Activated CD4-positive, alpha-beta T cell treated with anti-CD3 and anti-CD28 coated beads, Interleukin-2, amount 10 ng/mL, durations not matched to agents 24 days and 14 days (primary cell): ENCODE measurements at regions not wholly inside any gene's neighbourhood (a gene's known extent, or its start where the extent isn't known, plus 50 kb on each side); places are given as distances from the start of the nearest gene placed in this dataset.
"Not testable (repeated sequence)": the region's sequence is repeated elsewhere in the genome, so short reads cannot be mapped to it uniquely, and the experiment has no call there.

Experiments
- DNase-seq: peaks from one replicate; pipeline ENCODE4 v3.0.0; 2022
- H3K27ac Mint-ChIP-seq: one replicate; pipeline ENCODE4 v1.8.0; 2022; ENCODE audit warnings: mild to moderate bottlenecking, mixed read lengths
- H3K27me3 Mint-ChIP-seq: one replicate; pipeline ENCODE4 v1.8.0; 2022; ENCODE audit warnings: mixed read lengths
- H3K36me3 Mint-ChIP-seq: one replicate; pipeline ENCODE4 v1.8.0; 2022; ENCODE audit warnings: low read depth, mild to moderate bottlenecking, mixed read lengths
- H3K4me1 Mint-ChIP-seq: one replicate; pipeline ENCODE4 v1.8.0; 2021; ENCODE audit warnings: mixed read lengths
- H3K4me3 Mint-ChIP-seq: one replicate; pipeline ENCODE4 v1.8.0; 2022; ENCODE audit warnings: mild to moderate bottlenecking, moderate library complexity, mixed read lengths
- H3K9me3 Mint-ChIP-seq: one replicate; pipeline ENCODE4 v1.8.0; 2021; ENCODE audit warnings: mixed read lengths
- intact Hi-C: fragments of 100-400 bp; cut with micrococcal nuclease; formaldehyde crosslinking; loops from one replicate; pipeline ENCODE4 v1.15.1; 2023

DNA sequence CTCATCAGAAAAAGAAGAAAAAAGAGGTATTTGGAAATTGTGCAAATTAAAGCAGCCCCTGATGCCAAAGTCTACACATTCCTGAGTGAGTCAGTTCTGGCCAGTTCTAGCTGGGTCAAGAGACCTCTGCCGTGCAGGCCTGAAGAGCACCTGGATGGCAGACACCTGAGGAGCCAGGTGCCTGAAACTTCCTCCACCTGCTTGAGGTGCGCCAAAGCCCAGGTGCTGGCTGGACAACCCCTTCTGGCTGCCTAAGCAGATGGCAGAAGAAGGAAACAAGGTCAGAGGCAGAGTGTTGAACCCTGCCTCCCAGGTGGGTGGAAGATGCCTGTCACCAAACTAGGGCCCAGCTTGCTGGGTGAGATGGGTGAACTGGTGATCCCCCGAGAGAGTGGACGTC, 215.8 kb downstream of the GOLGA6L6 start:
- intact Hi-C loops, H3K27ac Mint-ChIP-seq, H3K4me3 Mint-ChIP-seq, H3K36me3 Mint-ChIP-seq, H3K4me1 Mint-ChIP-seq, H3K27me3 Mint-ChIP-seq, H3K9me3 Mint-ChIP-seq, DNase-seq: not testable (repeated sequence)

GRCh38 chr15:20317132-20317531, 224.5 kb downstream of the GOLGA6L6 start:
- H3K4me1 Mint-ChIP-seq, intact Hi-C loops, H3K36me3 Mint-ChIP-seq, H3K27me3 Mint-ChIP-seq, H3K4me3 Mint-ChIP-seq, H3K27ac Mint-ChIP-seq, H3K9me3 Mint-ChIP-seq, DNase-seq: not testable (repeated sequence)

DNA sequence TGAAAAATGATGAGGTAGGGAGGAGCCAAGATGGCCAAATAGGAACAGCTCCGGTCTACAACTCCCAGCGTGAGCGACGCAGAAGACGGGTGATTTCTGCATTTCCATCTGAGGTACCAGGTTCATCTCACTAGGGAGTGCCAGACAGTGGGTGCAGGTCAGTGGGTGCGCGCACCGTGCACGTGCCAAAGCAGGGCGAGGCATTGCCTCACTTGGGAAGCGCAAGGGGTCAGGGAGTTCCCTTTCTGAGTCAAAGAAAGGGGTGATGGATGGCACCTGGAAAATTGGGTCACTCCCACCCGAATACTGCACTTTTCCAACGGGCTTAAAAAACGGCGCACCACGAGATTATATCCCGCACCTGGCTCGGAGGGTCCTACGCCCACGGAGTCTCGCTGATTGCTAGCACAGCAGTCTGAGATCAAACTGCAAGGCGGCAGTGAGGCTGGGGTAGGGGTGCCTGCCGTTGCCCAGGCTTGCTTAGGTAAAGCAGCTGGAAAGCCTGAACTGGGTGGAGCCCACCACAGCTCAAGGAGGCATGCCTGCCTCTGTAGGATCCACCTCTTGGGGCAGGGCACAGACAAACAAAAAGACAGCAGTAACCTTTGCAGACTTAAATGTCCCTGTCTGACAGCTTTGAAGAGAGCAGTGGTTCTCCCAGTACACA, 230.5 kb downstream of the GOLGA6L6 start:
- H3K36me3 Mint-ChIP-seq, DNase-seq, H3K4me1 Mint-ChIP-seq, H3K27me3 Mint-ChIP-seq, intact Hi-C loops, H3K9me3 Mint-ChIP-seq, H3K27ac Mint-ChIP-seq, H3K4me3 Mint-ChIP-seq: not testable (repeated sequence)

- intact Hi-C loops, result no loop called here
- Mint-ChIP-seq H3K27me3 (no peaks in the 10 kb centered on the region), H3K4me1 (no peaks in the 10 kb centered on the region), H3K9me3 (no peaks in the 10 kb centered on the region), H3K36me3 (no peaks in the 10 kb centered on the region), H3K27ac (no peak overlapping the region), H3K4me3 (no peak overlapping the region)
- DNase-seq, result no peak
These were observed 231.0 kb downstream of the GOLGA6L6 start for GRCh38 chr15:20310603-20311002.

DNA sequence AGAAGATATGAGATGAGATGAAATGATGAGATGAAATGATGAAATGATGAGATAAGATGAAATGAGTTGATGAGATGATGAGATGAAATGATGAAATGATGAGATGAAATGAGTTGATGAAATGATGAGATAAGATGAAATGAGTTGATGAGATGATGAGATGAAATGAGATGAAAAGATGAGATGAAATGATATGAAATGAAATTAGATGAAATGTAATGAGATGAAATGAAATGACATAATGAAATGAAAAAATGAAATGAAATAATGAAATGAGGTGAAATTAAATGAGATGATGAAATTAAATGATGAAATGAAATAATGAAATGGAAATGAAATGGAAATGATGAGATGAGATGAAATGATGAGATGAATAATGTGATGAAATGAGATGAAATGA, 231.6 kb downstream of the GOLGA6L6 start:
- H3K27me3 Mint-ChIP-seq, H3K27ac Mint-ChIP-seq, intact Hi-C loops: not testable (repeated sequence)

DNA sequence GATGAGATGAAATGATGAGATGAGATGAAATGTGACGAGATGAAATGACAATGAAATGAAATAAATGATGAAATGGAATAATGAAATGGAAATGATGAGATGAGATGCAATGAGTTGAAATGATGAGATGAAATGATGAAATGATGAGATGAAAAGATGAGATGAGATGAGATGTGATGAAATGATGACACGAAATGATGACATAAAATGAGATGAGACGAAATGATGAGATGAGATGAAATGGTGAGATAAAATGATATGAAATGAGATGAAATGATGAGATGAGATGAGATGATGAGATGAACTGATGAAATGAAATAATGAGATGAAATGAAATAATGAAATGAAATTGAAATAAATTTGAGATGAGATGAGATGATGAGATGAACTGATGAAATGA, 232.2 kb downstream of the GOLGA6L6 start:
- H3K27me3 Mint-ChIP-seq, H3K27ac Mint-ChIP-seq, H3K4me1 Mint-ChIP-seq, DNase-seq, H3K4me3 Mint-ChIP-seq, H3K36me3 Mint-ChIP-seq, H3K9me3 Mint-ChIP-seq, intact Hi-C loops: not testable (repeated sequence)

More for the DNA sequence above, 231.6 kb downstream of the GOLGA6L6 start:
- H3K4me3 Mint-ChIP-seq, H3K36me3 Mint-ChIP-seq, H3K4me1 Mint-ChIP-seq, DNase-seq, H3K9me3 Mint-ChIP-seq: not testable (repeated sequence)

DNA sequence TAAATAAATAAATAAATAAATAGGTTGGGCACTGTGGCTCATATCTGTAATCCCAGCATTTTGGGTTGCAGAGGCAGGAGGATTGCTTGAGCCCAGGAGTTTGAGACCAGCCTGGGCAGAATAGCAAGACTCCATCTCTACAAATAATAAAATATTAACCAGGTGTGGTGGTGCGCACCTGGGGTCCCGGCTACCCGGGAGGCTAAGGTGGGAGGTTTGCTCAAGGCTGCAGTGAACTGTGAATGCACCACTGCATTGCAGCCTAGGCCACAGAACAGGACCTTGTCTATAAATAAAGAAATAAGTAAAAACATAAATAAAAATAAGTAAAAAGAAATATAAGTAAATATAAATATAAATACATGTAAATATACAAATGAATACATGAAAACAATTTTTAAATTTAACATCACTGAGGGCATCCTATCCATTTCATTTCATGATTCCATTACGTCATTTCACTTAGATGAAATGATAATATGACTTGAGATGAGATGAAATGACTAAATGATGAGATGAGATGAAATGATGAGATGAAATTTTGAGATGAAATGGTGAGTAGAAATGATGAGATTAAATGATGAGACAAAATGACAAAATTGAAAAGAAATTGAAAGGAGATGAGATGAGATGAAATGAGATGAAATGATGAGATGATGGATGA, 233.4 kb downstream of the GOLGA6L6 start:
- H3K27ac Mint-ChIP-seq, H3K4me3 Mint-ChIP-seq, H3K9me3 Mint-ChIP-seq, DNase-seq, H3K36me3 Mint-ChIP-seq, intact Hi-C loops, H3K4me1 Mint-ChIP-seq, H3K27me3 Mint-ChIP-seq: not testable (repeated sequence)

DNA sequence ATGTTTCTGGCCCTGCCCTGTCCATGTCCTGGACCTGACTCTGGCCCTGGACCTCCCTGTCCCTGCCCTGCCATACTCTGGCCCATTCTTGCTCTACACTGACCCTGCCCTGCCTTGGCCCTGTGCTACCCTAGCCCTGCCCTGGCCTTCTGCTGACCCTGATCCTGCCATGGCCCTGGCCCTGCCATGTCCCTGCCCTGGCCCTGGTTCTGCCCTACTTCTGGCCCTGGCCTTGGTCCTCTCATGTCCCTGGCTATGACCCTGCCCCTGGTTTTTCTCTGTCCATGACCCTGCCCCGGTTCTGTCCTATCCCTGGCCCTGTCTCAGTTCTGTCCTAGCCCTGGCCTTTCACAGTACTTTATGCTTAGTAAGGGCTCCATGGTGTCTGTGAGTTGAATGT, 234.5 kb downstream of the GOLGA6L6 start:
- H3K36me3 Mint-ChIP-seq, intact Hi-C loops, DNase-seq, H3K27me3 Mint-ChIP-seq, H3K9me3 Mint-ChIP-seq, H3K4me1 Mint-ChIP-seq, H3K4me3 Mint-ChIP-seq, H3K27ac Mint-ChIP-seq: not testable (repeated sequence)

GRCh38 chr15:20306497-20307106, 235.0 kb downstream of the GOLGA6L6 start:
- H3K36me3 Mint-ChIP-seq, DNase-seq, intact Hi-C loops, H3K27me3 Mint-ChIP-seq, H3K4me1 Mint-ChIP-seq, H3K9me3 Mint-ChIP-seq, H3K27ac Mint-ChIP-seq, H3K4me3 Mint-ChIP-seq: not testable (repeated sequence)

DNA sequence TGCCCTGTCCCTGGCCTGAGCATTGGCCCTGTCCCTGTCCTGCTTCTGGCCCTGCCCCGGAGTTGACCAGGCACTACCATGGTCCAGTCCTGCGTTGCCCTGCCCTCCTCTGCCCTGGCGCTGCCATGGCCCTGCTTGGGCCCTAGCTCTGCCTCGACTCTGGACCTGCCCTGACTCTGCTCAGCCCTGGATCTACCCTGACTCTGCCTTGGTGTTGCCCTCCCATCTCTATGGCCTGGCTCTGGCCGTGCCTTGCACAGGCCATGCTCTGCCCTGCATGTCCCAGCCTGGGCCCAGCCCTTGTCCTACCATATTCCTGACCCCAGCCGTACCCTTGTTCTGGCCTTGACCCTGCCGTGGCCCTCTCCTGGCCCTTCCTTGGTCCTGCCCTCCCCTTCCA, 235.7 kb downstream of the GOLGA6L6 start:
- H3K27me3 Mint-ChIP-seq, H3K36me3 Mint-ChIP-seq, H3K9me3 Mint-ChIP-seq, H3K27ac Mint-ChIP-seq, H3K4me3 Mint-ChIP-seq, H3K4me1 Mint-ChIP-seq, DNase-seq, intact Hi-C loops: not testable (repeated sequence)

- intact Hi-C loops, H3K27ac Mint-ChIP-seq, DNase-seq, H3K9me3 Mint-ChIP-seq, H3K27me3 Mint-ChIP-seq, H3K4me3 Mint-ChIP-seq, H3K4me1 Mint-ChIP-seq, H3K36me3 Mint-ChIP-seq: not testable (repeated sequence)
These were observed 236.6 kb downstream of the GOLGA6L6 start for GRCh38 chr15:20305015-20305465.

GRCh38 chr15:20304282-20305014, 237.2 kb downstream of the GOLGA6L6 start:
- H3K4me1 Mint-ChIP-seq, H3K27me3 Mint-ChIP-seq, H3K27ac Mint-ChIP-seq, H3K36me3 Mint-ChIP-seq, H3K9me3 Mint-ChIP-seq, H3K4me3 Mint-ChIP-seq, intact Hi-C loops: not testable (repeated sequence)
- peak; percentile 53 for DNase-seq

DNA sequence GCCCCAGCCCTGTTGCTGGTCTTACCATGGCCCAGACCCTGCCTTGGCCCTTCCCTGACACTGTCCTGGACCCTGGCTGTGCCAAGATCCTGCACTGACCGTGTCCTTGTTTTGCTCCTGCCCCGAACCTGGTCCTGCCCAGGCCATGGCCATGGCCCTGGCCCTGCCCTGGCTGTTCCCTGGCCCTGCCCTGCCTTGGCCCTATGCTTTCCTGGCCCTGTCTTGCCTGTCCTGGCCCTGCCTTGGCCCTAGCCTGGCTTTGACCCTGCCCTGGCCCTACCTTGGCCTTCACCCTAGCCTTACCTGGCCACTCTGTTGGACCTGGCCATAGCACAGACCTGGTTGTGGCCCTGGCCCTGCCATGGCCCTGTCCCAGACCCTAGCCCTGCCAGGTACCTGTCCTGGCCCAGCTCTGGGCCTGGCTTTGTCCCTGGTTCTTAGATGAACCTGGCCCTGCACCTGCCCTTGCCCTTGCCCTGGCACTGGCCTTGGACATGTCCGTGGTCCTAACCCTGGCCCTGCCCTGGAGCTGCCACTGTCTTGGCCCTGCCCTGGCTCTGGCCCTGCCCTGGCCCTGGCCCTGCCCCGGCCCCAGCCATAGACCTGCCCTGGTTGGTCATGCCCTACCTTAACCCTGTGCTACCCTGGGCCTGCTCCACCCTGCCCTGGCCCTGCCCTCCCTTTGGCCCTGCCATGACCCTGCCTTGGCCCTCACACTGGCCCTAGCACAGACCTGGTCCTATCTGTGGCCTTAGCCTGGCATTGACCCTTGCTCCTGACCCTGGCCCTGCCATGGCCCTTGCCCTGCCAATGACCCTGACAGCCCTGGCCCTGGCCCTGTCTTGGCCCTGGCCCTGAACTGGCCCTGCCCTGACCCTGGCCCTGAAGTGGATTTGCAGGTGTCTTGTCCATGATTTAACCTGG, 238.1 kb downstream of the GOLGA6L6 start:
- H3K4me3 Mint-ChIP-seq, H3K9me3 Mint-ChIP-seq, H3K4me1 Mint-ChIP-seq, H3K36me3 Mint-ChIP-seq, H3K27ac Mint-ChIP-seq, H3K27me3 Mint-ChIP-seq, intact Hi-C loops: not testable (repeated sequence)
- DNase-seq, result peak; percentile 54
